ENCODE measurements at regions not wholly inside any gene's neighbourhood (a gene's known extent, or its start where the extent isn't known, plus 50 kb on each side); places are given as distances from the start of the nearest gene placed in this dataset.

DNA sequence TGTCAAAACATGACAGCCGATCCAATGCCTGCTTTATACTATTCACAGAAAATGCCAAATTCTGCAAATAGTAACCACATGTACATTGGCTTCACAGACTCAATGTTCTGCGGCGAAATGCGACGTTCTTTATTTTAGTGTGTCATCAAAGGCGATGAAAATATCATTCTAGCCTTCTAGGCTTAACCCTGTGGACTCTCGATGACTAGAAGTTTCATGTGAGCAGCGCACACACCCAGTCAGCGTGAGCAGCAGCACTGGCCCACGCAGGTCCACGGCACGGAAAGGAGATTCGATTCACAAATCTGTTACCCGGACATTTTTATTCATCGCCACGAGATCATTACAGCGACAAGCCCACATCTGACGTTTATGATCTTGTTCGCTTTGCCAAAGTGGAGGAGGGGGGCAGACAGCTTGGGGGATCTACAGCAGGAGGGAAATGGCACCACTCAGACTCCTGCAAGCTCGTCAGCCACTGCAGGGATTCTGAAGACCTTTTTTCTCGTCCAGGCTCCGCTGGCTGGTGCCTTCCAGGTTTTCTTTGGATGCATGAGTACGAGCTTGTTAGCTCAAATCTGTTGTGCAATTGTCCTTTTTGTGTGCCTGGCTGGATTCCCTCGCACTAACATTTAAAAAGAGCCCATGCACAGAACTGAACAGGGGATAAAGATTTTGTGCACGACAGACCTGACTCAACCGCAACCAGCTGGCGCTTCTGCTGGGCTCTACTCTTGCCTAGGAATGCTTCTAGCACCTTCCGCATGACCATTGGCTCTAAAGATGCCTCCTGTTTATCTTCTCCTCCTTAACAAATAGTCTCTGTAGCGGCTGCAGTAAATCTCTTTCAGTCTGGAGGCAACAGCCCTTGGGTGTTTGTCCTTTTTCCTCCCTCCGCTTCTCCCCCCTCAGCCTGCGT is 938.4 kb downstream of the MCTP2 start (continued):
- TF ChIP-seq TCF7 (CRISPR knock-in tag; IDR thresholded peaks at IDR 0.05; ENCODE audit: low read depth), result no peak
- TF ChIP-seq ZNF317 (CRISPR knock-in tag; IDR thresholded peaks at IDR 0.05; ENCODE audit: borderline replicate concordance, low read depth), result no peak
- TF ChIP-seq, protein P1, sequence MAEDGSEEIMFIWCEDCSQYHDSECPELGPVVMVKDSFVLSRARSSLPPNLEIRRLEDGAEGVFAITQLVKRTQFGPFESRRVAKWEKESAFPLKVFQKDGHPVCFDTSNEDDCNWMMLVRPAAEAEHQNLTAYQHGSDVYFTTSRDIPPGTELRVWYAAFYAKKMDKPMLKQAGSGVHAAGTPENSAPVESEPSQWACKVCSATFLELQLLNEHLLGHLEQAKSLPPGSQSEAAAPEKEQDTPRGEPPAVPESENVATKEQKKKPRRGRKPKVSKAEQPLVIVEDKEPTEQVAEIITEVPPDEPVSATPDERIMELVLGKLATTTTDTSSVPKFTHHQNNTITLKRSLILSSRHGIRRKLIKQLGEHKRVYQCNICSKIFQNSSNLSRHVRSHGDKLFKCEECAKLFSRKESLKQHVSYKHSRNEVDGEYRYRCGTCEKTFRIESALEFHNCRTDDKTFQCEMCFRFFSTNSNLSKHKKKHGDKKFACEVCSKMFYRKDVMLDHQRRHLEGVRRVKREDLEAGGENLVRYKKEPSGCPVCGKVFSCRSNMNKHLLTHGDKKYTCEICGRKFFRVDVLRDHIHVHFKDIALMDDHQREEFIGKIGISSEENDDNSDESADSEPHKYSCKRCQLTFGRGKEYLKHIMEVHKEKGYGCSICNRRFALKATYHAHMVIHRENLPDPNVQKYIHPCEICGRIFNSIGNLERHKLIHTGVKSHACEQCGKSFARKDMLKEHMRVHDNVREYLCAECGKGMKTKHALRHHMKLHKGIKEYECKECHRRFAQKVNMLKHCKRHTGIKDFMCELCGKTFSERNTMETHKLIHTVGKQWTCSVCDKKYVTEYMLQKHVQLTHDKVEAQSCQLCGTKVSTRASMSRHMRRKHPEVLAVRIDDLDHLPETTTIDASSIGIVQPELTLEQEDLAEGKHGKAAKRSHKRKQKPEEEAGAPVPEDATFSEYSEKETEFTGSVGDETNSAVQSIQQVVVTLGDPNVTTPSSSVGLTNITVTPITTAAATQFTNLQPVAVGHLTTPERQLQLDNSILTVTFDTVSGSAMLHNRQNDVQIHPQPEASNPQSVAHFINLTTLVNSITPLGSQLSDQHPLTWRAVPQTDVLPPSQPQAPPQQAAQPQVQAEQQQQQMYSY (CRISPR knock-in tag; IDR thresholded peaks at IDR 0.05), result no peak
- TF ChIP-seq, protein P2, sequence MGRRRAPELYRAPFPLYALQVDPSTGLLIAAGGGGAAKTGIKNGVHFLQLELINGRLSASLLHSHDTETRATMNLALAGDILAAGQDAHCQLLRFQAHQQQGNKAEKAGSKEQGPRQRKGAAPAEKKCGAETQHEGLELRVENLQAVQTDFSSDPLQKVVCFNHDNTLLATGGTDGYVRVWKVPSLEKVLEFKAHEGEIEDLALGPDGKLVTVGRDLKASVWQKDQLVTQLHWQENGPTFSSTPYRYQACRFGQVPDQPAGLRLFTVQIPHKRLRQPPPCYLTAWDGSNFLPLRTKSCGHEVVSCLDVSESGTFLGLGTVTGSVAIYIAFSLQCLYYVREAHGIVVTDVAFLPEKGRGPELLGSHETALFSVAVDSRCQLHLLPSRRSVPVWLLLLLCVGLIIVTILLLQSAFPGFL (CRISPR knock-in tag; IDR thresholded peaks at IDR 0.05; ENCODE audit: borderline replicate concordance), result no peak
- TF ChIP-seq, protein P3, sequence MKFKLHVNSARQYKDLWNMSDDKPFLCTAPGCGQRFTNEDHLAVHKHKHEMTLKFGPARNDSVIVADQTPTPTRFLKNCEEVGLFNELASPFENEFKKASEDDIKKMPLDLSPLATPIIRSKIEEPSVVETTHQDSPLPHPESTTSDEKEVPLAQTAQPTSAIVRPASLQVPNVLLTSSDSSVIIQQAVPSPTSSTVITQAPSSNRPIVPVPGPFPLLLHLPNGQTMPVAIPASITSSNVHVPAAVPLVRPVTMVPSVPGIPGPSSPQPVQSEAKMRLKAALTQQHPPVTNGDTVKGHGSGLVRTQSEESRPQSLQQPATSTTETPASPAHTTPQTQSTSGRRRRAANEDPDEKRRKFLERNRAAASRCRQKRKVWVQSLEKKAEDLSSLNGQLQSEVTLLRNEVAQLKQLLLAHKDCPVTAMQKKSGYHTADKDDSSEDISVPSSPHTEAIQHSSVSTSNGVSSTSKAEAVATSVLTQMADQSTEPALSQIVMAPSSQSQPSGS (CRISPR knock-in tag; IDR thresholded peaks at IDR 0.05; ENCODE audit: borderline replicate concordance, low read depth), result no peak

DNA sequence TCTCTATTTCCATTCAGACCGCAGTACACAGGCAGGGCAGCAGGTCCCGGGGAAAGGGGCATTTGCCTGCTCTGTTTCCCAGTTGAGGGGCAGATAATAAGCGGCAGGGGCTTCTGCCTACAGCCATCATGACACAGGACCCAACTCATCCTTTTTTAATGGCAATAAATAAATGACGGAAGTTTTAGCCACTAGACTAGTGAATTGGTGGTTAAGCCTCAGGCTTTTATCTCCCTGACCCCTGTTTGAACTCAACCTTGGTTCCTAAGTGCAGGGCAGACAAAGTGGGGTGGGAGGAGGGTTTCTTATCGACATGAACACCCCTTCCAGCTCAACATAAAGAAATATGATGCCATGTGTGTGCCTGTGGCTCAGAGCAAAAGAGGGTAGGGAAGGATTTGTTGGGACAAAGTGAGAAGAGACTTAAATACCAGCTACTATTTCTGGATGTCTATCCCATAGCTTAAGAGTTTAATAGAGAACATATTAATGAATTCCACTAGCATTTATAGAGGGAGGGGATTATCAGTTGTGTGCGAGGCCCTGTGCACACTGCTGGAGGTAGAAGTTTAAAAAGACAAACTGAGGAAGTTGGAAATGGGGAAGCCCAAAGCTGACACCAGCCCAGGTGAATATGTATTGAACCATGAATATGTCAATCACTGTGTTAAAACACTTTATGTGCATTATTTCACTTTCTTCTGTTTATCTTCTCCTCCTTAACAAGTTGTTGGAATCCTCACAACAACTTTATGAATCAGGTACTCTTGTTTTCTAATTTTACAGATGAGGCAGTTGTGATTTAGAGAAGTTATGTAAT is 939.4 kb downstream of the MCTP2 start:
- ATAC-seq, result no peak
- H3K4me1 Mint-ChIP-seq, result peaks cover 21% of the 10 kb centered on the region
- ChIA-PET POLR2A (no interaction called here), CTCF (no interaction called here)
- H3K27ac Mint-ChIP-seq, result no peak overlapping the region
- H3K4me3 Mint-ChIP-seq, result no peak overlapping the region
- H3K36me3 Mint-ChIP-seq, result no peaks in the 10 kb centered on the region
- DNase-seq (ENCODE audit: low spot score), result no peak
- H3K27me3 Mint-ChIP-seq (ENCODE audit: low read depth), result no peaks in the 10 kb centered on the region
- peaks cover 4% of the 10 kb centered on the region for H3K9me3 Mint-ChIP-seq
- TF ChIP-seq, protein P4, sequence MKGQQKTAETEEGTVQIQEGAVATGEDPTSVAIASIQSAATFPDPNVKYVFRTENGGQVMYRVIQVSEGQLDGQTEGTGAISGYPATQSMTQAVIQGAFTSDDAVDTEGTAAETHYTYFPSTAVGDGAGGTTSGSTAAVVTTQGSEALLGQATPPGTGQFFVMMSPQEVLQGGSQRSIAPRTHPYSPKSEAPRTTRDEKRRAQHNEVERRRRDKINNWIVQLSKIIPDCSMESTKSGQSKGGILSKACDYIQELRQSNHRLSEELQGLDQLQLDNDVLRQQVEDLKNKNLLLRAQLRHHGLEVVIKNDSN (CRISPR knock-in tag; IDR thresholded peaks at IDR 0.05), result no peak
- TF ChIP-seq ELF4 (CRISPR knock-in tag; IDR thresholded peaks at IDR 0.05; ENCODE audit: low read depth) (no peak), HMGA2 (CRISPR knock-in tag; IDR thresholded peaks at IDR 0.05) (no peak), GTF2I (CRISPR knock-in tag; conservative IDR thresholded peaks at IDR 0.05) (no peak), ZNF396 (CRISPR knock-in tag; IDR thresholded peaks at IDR 0.05; ENCODE audit: borderline replicate concordance) (no peak), NR3C1 (CRISPR knock-in tag; conservative IDR thresholded peaks at IDR 0.05; ENCODE audit: low read depth) (no peak)
- TF ChIP-seq, protein P5, sequence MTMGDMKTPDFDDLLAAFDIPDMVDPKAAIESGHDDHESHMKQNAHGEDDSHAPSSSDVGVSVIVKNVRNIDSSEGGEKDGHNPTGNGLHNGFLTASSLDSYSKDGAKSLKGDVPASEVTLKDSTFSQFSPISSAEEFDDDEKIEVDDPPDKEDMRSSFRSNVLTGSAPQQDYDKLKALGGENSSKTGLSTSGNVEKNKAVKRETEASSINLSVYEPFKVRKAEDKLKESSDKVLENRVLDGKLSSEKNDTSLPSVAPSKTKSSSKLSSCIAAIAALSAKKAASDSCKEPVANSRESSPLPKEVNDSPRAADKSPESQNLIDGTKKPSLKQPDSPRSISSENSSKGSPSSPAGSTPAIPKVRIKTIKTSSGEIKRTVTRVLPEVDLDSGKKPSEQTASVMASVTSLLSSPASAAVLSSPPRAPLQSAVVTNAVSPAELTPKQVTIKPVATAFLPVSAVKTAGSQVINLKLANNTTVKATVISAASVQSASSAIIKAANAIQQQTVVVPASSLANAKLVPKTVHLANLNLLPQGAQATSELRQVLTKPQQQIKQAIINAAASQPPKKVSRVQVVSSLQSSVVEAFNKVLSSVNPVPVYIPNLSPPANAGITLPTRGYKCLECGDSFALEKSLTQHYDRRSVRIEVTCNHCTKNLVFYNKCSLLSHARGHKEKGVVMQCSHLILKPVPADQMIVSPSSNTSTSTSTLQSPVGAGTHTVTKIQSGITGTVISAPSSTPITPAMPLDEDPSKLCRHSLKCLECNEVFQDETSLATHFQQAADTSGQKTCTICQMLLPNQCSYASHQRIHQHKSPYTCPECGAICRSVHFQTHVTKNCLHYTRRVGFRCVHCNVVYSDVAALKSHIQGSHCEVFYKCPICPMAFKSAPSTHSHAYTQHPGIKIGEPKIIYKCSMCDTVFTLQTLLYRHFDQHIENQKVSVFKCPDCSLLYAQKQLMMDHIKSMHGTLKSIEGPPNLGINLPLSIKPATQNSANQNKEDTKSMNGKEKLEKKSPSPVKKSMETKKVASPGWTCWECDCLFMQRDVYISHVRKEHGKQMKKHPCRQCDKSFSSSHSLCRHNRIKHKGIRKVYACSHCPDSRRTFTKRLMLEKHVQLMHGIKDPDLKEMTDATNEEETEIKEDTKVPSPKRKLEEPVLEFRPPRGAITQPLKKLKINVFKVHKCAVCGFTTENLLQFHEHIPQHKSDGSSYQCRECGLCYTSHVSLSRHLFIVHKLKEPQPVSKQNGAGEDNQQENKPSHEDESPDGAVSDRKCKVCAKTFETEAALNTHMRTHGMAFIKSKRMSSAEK (CRISPR knock-in tag; IDR thresholded peaks at IDR 0.05; ENCODE audit: borderline replicate concordance), result no peak
- TF ChIP-seq, protein P6, sequence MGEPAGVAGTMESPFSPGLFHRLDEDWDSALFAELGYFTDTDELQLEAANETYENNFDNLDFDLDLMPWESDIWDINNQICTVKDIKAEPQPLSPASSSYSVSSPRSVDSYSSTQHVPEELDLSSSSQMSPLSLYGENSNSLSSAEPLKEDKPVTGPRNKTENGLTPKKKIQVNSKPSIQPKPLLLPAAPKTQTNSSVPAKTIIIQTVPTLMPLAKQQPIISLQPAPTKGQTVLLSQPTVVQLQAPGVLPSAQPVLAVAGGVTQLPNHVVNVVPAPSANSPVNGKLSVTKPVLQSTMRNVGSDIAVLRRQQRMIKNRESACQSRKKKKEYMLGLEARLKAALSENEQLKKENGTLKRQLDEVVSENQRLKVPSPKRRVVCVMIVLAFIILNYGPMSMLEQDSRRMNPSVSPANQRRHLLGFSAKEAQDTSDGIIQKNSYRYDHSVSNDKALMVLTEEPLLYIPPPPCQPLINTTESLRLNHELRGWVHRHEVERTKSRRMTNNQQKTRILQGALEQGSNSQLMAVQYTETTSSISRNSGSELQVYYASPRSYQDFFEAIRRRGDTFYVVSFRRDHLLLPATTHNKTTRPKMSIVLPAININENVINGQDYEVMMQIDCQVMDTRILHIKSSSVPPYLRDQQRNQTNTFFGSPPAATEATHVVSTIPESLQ (CRISPR knock-in tag; IDR thresholded peaks at IDR 0.05), result no peak
- TF ChIP-seq, protein P7, sequence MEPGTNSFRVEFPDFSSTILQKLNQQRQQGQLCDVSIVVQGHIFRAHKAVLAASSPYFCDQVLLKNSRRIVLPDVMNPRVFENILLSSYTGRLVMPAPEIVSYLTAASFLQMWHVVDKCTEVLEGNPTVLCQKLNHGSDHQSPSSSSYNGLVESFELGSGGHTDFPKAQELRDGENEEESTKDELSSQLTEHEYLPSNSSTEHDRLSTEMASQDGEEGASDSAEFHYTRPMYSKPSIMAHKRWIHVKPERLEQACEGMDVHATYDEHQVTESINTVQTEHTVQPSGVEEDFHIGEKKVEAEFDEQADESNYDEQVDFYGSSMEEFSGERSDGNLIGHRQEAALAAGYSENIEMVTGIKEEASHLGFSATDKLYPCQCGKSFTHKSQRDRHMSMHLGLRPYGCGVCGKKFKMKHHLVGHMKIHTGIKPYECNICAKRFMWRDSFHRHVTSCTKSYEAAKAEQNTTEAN (CRISPR knock-in tag; IDR thresholded peaks at IDR 0.05), result no peak
- TF ChIP-seq, protein P8, sequence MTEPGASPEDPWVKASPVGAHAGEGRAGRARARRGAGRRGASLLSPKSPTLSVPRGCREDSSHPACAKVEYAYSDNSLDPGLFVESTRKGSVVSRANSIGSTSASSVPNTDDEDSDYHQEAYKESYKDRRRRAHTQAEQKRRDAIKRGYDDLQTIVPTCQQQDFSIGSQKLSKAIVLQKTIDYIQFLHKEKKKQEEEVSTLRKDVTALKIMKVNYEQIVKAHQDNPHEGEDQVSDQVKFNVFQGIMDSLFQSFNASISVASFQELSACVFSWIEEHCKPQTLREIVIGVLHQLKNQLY (CRISPR knock-in tag; IDR thresholded peaks at IDR 0.05), result no peak
